ENCODE measurements at regions not wholly inside any gene's neighbourhood (a gene's known extent, or its start where the extent isn't known, plus 50 kb on each side); places are given as distances from the start of the nearest gene placed in this dataset.

GRCh38 chr10:47240173-47240572 lies 59.8 kb upstream of the GDF10 start:
- TF ChIP-seq SP1 (IDR thresholded peaks at IDR 0.05) (no peak), BHLHE40 (IDR thresholded peaks at IDR 0.05; ENCODE audit: borderline replicate concordance) (no peak), FOXK2 (IDR thresholded peaks at IDR 0.05) (no peak), ELF4 (IDR thresholded peaks at IDR 0.05) (no peak), ARNT (IDR thresholded peaks at IDR 0.05) (no peak), SUZ12 (IDR thresholded peaks at IDR 0.05) (no peak), FOXM1 (IDR thresholded peaks at IDR 0.05; ENCODE audit: borderline replicate concordance) (no peak), PKNOX1 (IDR thresholded peaks at IDR 0.05) (no peak), NFRKB (IDR thresholded peaks at IDR 0.05) (no peak), ZNF384 (IDR thresholded peaks at IDR 0.05) (no peak), TARDBP (IDR thresholded peaks at IDR 0.05) (no peak), L3MBTL2 (conservative IDR thresholded peaks at IDR 0.05) (no peak), FOXA1 (IDR thresholded peaks at IDR 0.05) (no peak)

Measured in HEK293T (cell line).